H1 (cell line): ENCODE measurements at regions not wholly inside any gene's neighbourhood (a gene's known extent, or its start where the extent isn't known, plus 50 kb on each side); places are given as distances from the start of the nearest gene placed in this dataset.

Experiments used
- CEBPB ChIP-seq: IDR thresholded peaks from 2 replicates; pipeline ENCODE4 v1.6.1; 2012; ENCODE audit warnings: low read depth, low read length
- CHD2 ChIP-seq: IDR thresholded peaks from 2 replicates; pipeline ENCODE4 v1.6.1; 2012; ENCODE audit warnings: low read length, improper control_type of control experiment
- FOSL1 ChIP-seq: IDR thresholded peaks from 2 replicates; pipeline ENCODE4 v1.6.1; 2011; ENCODE audit warnings: mild to moderate bottlenecking, low read depth, low read length, moderate library complexity; ENCODE audit not compliant: insufficient read depth
- PHF8 ChIP-seq: fragments of 200-600 bp; sonication (generic); conservative IDR thresholded peaks from 2 replicates; pipeline ENCODE4 v1.7.1; 2012; ENCODE audit warnings: low read depth, mild to moderate bottlenecking, inconsistent platforms, low read length, moderate library complexity
- RBBP5 ChIP-seq: IDR thresholded peaks from 2 replicates; pipeline ENCODE4 v1.7.1; 2012; ENCODE audit warnings: low read depth, mild to moderate bottlenecking, inconsistent platforms, low read length, moderate library complexity, borderline replicate concordance
- RFX5 ChIP-seq: IDR thresholded peaks from 2 replicates; pipeline ENCODE4 v1.6.1; 2011; ENCODE audit warnings: low read depth, low read length, improper control_type of control experiment, borderline replicate concordance
- SIN3A ChIP-seq, 2 experiments: IDR thresholded peaks in 1 of 2; conservative IDR thresholded peaks in 1 of 2; 2 replicates each; pipeline ENCODE4 v1.6.1; 2011 to 2012; ENCODE audit warnings: low read length in 2 of 2, improper control_type of control experiment in 1 of 2, low read depth in 1 of 2, mild to moderate bottlenecking in 1 of 2
- ZNF274 ChIP-seq: IDR thresholded peaks from 2 replicates; pipeline ENCODE4 v1.7.0; 2012; ENCODE audit warnings: low read length, borderline replicate concordance; ENCODE audit errors: extremely low read depth
- TF ChIP-seq, protein P1 (sequence below): fragments of 300-600 bp; sonication (generic); IDR thresholded peaks from 2 replicates; pipeline ENCODE4 v1.7.1; 2012; ENCODE audit warnings: low read length, moderate library complexity, mild to moderate bottlenecking, inconsistent platforms; ENCODE audit not compliant: insufficient replicate concordance
- TF ChIP-seq, protein P2 (sequence below): IDR thresholded peaks from 2 replicates; pipeline ENCODE4 v1.6.1; 2012; ENCODE audit warnings: low read length, inconsistent platforms

DNA sequence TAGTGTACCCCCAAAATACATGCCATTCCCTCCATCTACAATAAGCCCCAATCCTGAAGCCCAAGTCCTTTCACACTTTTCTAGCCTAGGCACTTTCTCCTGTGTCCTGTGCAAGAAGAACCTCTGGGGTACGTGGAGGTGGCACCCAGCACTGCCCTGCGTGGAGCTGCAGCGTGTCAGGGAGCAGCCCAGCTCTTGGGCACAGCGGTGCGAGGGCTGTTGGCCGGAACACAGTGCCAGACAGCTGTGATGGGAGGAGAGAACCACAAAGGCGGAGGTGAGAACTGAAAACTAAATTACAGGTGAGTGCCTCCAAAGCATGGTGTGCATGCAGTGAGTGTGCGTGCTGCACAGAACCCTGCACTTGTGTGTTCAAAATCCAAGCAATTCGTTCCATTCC is 621.3 kb upstream of the ADARB2 start (continued):
- TF ChIP-seq, protein P1, sequence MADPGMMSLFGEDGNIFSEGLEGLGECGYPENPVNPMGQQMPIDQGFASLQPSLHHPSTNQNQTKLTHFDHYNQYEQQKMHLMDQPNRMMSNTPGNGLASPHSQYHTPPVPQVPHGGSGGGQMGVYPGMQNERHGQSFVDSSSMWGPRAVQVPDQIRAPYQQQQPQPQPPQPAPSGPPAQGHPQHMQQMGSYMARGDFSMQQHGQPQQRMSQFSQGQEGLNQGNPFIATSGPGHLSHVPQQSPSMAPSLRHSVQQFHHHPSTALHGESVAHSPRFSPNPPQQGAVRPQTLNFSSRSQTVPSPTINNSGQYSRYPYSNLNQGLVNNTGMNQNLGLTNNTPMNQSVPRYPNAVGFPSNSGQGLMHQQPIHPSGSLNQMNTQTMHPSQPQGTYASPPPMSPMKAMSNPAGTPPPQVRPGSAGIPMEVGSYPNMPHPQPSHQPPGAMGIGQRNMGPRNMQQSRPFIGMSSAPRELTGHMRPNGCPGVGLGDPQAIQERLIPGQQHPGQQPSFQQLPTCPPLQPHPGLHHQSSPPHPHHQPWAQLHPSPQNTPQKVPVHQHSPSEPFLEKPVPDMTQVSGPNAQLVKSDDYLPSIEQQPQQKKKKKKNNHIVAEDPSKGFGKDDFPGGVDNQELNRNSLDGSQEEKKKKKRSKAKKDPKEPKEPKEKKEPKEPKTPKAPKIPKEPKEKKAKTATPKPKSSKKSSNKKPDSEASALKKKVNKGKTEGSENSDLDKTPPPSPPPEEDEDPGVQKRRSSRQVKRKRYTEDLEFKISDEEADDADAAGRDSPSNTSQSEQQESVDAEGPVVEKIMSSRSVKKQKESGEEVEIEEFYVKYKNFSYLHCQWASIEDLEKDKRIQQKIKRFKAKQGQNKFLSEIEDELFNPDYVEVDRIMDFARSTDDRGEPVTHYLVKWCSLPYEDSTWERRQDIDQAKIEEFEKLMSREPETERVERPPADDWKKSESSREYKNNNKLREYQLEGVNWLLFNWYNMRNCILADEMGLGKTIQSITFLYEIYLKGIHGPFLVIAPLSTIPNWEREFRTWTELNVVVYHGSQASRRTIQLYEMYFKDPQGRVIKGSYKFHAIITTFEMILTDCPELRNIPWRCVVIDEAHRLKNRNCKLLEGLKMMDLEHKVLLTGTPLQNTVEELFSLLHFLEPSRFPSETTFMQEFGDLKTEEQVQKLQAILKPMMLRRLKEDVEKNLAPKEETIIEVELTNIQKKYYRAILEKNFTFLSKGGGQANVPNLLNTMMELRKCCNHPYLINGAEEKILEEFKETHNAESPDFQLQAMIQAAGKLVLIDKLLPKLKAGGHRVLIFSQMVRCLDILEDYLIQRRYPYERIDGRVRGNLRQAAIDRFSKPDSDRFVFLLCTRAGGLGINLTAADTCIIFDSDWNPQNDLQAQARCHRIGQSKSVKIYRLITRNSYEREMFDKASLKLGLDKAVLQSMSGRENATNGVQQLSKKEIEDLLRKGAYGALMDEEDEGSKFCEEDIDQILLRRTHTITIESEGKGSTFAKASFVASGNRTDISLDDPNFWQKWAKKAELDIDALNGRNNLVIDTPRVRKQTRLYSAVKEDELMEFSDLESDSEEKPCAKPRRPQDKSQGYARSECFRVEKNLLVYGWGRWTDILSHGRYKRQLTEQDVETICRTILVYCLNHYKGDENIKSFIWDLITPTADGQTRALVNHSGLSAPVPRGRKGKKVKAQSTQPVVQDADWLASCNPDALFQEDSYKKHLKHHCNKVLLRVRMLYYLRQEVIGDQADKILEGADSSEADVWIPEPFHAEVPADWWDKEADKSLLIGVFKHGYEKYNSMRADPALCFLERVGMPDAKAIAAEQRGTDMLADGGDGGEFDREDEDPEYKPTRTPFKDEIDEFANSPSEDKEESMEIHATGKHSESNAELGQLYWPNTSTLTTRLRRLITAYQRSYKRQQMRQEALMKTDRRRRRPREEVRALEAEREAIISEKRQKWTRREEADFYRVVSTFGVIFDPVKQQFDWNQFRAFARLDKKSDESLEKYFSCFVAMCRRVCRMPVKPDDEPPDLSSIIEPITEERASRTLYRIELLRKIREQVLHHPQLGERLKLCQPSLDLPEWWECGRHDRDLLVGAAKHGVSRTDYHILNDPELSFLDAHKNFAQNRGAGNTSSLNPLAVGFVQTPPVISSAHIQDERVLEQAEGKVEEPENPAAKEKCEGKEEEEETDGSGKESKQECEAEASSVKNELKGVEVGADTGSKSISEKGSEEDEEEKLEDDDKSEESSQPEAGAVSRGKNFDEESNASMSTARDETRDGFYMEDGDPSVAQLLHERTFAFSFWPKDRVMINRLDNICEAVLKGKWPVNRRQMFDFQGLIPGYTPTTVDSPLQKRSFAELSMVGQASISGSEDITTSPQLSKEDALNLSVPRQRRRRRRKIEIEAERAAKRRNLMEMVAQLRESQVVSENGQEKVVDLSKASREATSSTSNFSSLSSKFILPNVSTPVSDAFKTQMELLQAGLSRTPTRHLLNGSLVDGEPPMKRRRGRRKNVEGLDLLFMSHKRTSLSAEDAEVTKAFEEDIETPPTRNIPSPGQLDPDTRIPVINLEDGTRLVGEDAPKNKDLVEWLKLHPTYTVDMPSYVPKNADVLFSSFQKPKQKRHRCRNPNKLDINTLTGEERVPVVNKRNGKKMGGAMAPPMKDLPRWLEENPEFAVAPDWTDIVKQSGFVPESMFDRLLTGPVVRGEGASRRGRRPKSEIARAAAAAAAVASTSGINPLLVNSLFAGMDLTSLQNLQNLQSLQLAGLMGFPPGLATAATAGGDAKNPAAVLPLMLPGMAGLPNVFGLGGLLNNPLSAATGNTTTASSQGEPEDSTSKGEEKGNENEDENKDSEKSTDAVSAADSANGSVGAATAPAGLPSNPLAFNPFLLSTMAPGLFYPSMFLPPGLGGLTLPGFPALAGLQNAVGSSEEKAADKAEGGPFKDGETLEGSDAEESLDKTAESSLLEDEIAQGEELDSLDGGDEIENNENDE, result no peak
- TF ChIP-seq FOSL1, result no peak
- TF ChIP-seq SIN3A (conservative IDR thresholded peaks at IDR 0.05 in 1 of 2, IDR thresholded peaks at IDR 0.05 in 1 of 2; ENCODE audit: low read depth in 1 of 2, low read length in 2 of 2), result no peak
- no peak for TF ChIP-seq RBBP5
- no peak for TF ChIP-seq RFX5
- TF ChIP-seq PHF8, result no peak
- TF ChIP-seq CHD2, result no peak
- no peak for TF ChIP-seq ZNF274
- TF ChIP-seq CEBPB, result no peak
- TF ChIP-seq, protein P2, sequence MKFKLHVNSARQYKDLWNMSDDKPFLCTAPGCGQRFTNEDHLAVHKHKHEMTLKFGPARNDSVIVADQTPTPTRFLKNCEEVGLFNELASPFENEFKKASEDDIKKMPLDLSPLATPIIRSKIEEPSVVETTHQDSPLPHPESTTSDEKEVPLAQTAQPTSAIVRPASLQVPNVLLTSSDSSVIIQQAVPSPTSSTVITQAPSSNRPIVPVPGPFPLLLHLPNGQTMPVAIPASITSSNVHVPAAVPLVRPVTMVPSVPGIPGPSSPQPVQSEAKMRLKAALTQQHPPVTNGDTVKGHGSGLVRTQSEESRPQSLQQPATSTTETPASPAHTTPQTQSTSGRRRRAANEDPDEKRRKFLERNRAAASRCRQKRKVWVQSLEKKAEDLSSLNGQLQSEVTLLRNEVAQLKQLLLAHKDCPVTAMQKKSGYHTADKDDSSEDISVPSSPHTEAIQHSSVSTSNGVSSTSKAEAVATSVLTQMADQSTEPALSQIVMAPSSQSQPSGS, result no peak
